H9 (cell line): ENCODE measurements at regions not wholly inside any gene's neighbourhood (a gene's known extent, or its start where the extent isn't known, plus 50 kb on each side); places are given as distances from the start of the nearest gene placed in this dataset.

Source experiments
- DNase-seq: peaks from one replicate; pipeline ENCODE4 v3.0.0-alpha.2; 2017
- H2AFZ ChIP-seq: one replicate; pipeline ENCODE4 v1.6.1; 2013; ENCODE audit warnings: mild to moderate bottlenecking, low read length, control low read depth, moderate library complexity
- H2AK5ac ChIP-seq: 2 replicates; pipeline ENCODE4 v1.6.1; 2013; ENCODE audit warnings: low read length, control low read depth, mixed read lengths; ENCODE audit not compliant: insufficient read length
- H2BK120ac ChIP-seq: one replicate; pipeline ENCODE4 v1.6.1; 2013; ENCODE audit warnings: low read depth, mild to moderate bottlenecking, low read length, control low read depth, inconsistent platforms; ENCODE audit not compliant: poor library complexity, severe bottlenecking
- H2BK12ac ChIP-seq: 2 replicates; pipeline ENCODE4 v1.6.1; 2013; ENCODE audit warnings: low read length, control low read depth, mixed read lengths, low read depth; ENCODE audit not compliant: insufficient read length
- H2BK15ac ChIP-seq: 2 replicates; pipeline ENCODE4 v1.6.1; 2013; ENCODE audit warnings: low read depth, low read length, control low read depth
- H2BK20ac ChIP-seq: one replicate; pipeline ENCODE4 v1.6.1; 2013; ENCODE audit warnings: low read depth, mild to moderate bottlenecking, low read length, control low read depth, inconsistent platforms; ENCODE audit not compliant: poor library complexity, severe bottlenecking
- H2BK5ac ChIP-seq: 2 replicates; pipeline ENCODE4 v1.6.1; 2013; ENCODE audit warnings: low read length, control low read depth, mixed read lengths; ENCODE audit not compliant: insufficient read length
- H3K14ac ChIP-seq: 2 replicates; pipeline ENCODE4 v1.6.1; 2013; ENCODE audit warnings: low read length, control low read depth; ENCODE audit not compliant: insufficient read depth
- H3K18ac ChIP-seq: 2 replicates; pipeline ENCODE4 v1.6.1; 2013; ENCODE audit warnings: low read depth, mild to moderate bottlenecking, mixed read lengths, low read length, control low read depth; ENCODE audit not compliant: insufficient read length
- H3K23ac ChIP-seq: 2 replicates; pipeline ENCODE4 v1.6.1; 2013; ENCODE audit warnings: low read length, control low read depth, mixed read lengths, low read depth; ENCODE audit not compliant: insufficient read length
- H3K23me2 ChIP-seq: 2 replicates; pipeline ENCODE4 v1.6.1; 2013; ENCODE audit warnings: low read depth, mild to moderate bottlenecking, mixed read lengths, low read length, control low read depth; ENCODE audit not compliant: insufficient read length, poor library complexity, severe bottlenecking
- H3K27ac ChIP-seq: 2 replicates; pipeline ENCODE4 v1.5.1; 2013; ENCODE audit warnings: low read length, control low read depth, mixed read lengths, low read depth; ENCODE audit not compliant: insufficient read length
- H3K27me3 ChIP-seq: 2 replicates; pipeline ENCODE4 v1.6.1; 2013; ENCODE audit warnings: low read length, control low read depth, inconsistent platforms; ENCODE audit not compliant: insufficient read depth
- H3K4ac ChIP-seq: 2 replicates; pipeline ENCODE4 v1.6.1; 2013; ENCODE audit warnings: low read depth, mild to moderate bottlenecking, control low read depth, inconsistent platforms, low read length, moderate library complexity
- H3K4me1 ChIP-seq: 2 replicates; pipeline ENCODE4 v1.6.1; 2013; ENCODE audit warnings: low read length, control low read depth, inconsistent platforms; ENCODE audit not compliant: insufficient read depth
- H3K4me2 ChIP-seq: 2 replicates; pipeline ENCODE4 v1.6.1; 2013; ENCODE audit warnings: low read length, control low read depth, mixed read lengths; ENCODE audit not compliant: insufficient read length, insufficient read depth
- H3K56ac ChIP-seq: 2 replicates; pipeline ENCODE4 v1.6.1; 2013; ENCODE audit warnings: low read depth, mild to moderate bottlenecking, mixed read lengths, low read length, control low read depth; ENCODE audit not compliant: insufficient read length
- H3K79me1 ChIP-seq: 2 replicates; pipeline ENCODE4 v1.6.1; 2013; ENCODE audit warnings: low read depth, mild to moderate bottlenecking, moderate library complexity, low read length, control low read depth, inconsistent platforms; ENCODE audit not compliant: insufficient read depth, poor library complexity, severe bottlenecking
- H3K79me2 ChIP-seq: 2 replicates; pipeline ENCODE4 v1.6.1; 2013; ENCODE audit warnings: low read length, control low read depth, inconsistent platforms; ENCODE audit not compliant: insufficient read depth
- H3K9ac ChIP-seq: 2 replicates; pipeline ENCODE4 v1.6.1; 2013; ENCODE audit warnings: low read length, control low read depth, mixed read lengths; ENCODE audit not compliant: insufficient read length; ENCODE audit errors: extremely low read depth
- H3K9me3 ChIP-seq: one replicate; pipeline ENCODE4 v1.6.1; 2013; ENCODE audit warnings: low read depth, low read length, inconsistent platforms; ENCODE audit not compliant: control insufficient read depth
- H3T11ph ChIP-seq: one replicate; pipeline ENCODE4 v1.6.1; 2013; ENCODE audit warnings: mild to moderate bottlenecking, low read length, control low read depth, inconsistent platforms
- H4K20me1 ChIP-seq: one replicate; pipeline ENCODE4 v1.6.1; 2013; ENCODE audit not compliant: control insufficient read depth, insufficient read length, insufficient read depth
- H4K5ac ChIP-seq: 2 replicates; pipeline ENCODE4 v1.6.1; 2013; ENCODE audit warnings: low read depth, mild to moderate bottlenecking, mixed read lengths, low read length, control low read depth; ENCODE audit not compliant: insufficient read length
- H4K8ac ChIP-seq: replicated peaks from 2 replicates; pipeline ENCODE4 v1.6.1; 2013; ENCODE audit warnings: low read length, control low read depth, mixed read lengths, low read depth; ENCODE audit not compliant: insufficient read length
- H4K91ac ChIP-seq: 2 replicates; pipeline ENCODE4 v1.6.1; 2013; ENCODE audit warnings: low read depth, mild to moderate bottlenecking, moderate library complexity, mixed read lengths, low read length, control low read depth; ENCODE audit not compliant: insufficient read length
- H3K27ac Mint-ChIP-seq, 3 experiments: 2 replicates in 2 of 3; 3 replicates in 1 of 3; pipeline ENCODE4 v1.8.0; 2020 to 2021; ENCODE audit warnings: mixed read lengths in 3 of 3, mild to moderate bottlenecking in 1 of 3, moderate library complexity in 1 of 3
- H3K27me3 Mint-ChIP-seq: 2 replicates; pipeline ENCODE4 v1.8.0; 2021; ENCODE audit warnings: low read depth, mild to moderate bottlenecking, moderate library complexity, mixed read lengths
- H3K36me3 Mint-ChIP-seq, 3 experiments: 2 replicates in 2 of 3; 3 replicates in 1 of 3; pipeline ENCODE4 v1.8.0; 2020 to 2021; ENCODE audit warnings: low read depth in 3 of 3, mixed read lengths in 3 of 3; ENCODE audit not compliant: insufficient read depth in 1 of 3
- H3K4me1 Mint-ChIP-seq, 2 experiments: 2 replicates each; pipeline ENCODE4 v1.8.0; 2020; ENCODE audit warnings: mixed read lengths in 2 of 2
- H3K4me3 Mint-ChIP-seq, 2 experiments: 2 replicates in 1 of 2; 3 replicates in 1 of 2; pipeline ENCODE4 v1.8.0; 2020 to 2021; ENCODE audit warnings: mild to moderate bottlenecking in 2 of 2, mixed read lengths in 2 of 2, moderate library complexity in 1 of 2
- H3K9me3 Mint-ChIP-seq, 2 experiments: 2 replicates in 1 of 2; 3 replicates in 1 of 2; pipeline ENCODE4 v1.8.0; 2020; ENCODE audit warnings: mild to moderate bottlenecking in 2 of 2, mixed read lengths in 2 of 2, moderate library complexity in 1 of 2
- WGBS: extraction: QIAGEN DNeasy Blood & Tissue Kit; methylation state at CpG from one replicate; pipeline ENCODE4 v1.1.7; 2013; ENCODE audit warnings: missing lambda C conversion rate, low lambda C conversion rate, mixed read lengths; ENCODE audit not compliant: insufficient read length; ENCODE audit errors: extremely low coverage; 5-methylcytosine and 5-hydroxymethylcytosine counted together
- TF ChIP-seq, protein P1 (sequence below): fragments of 200-600 bp; sonication (generic); conservative IDR thresholded peaks from 3 replicates; pipeline ENCODE4 v1.8.0; 2021; ENCODE audit warnings: antibody characterized with exemption, mild to moderate bottlenecking

DNA sequence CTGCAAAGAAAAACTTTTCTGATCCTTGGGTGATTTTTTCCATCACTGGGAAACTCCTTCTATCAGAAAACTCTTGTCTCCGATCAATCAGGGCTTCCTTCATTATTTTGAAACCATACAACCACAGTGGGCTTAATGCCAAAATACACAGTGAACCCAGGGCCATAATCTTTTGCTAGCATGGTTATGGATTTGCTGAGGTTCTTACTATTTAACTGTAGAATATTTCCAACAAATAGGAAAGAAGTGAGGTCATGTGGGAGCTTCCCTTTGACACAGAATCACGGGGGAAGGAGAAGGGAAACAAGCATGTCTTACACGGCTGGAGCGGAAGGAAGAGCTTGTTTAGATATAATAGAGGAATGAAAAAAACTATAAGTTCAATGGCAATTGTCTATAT lies 1241.7 kb downstream of the REEP3 start:
- no peaks in the 10 kb centered on the region for H3K36me3 Mint-ChIP-seq
- Histone ChIP-seq H2AFZ (no peak overlapping the region), H3K18ac (no peak overlapping the region), H3T11ph (no peak overlapping the region), H3K4me1 (no peaks in the 10 kb centered on the region), H3K79me1 (no peaks in the 10 kb centered on the region), H3K9me3 (no peaks in the 10 kb centered on the region), H3K23me2 (no peaks in the 10 kb centered on the region), H2BK120ac (no peak overlapping the region), H3K27me3 (no peaks in the 10 kb centered on the region), H2BK5ac (no peak overlapping the region), H4K5ac (no peak overlapping the region), H2BK20ac (no peak overlapping the region), H4K8ac (no peak overlapping the region), H3K27ac (no peak overlapping the region), H3K14ac (no peak overlapping the region), H3K23ac (no peak overlapping the region), H3K79me2 (no peaks in the 10 kb centered on the region), H3K56ac (no peak overlapping the region), H3K9ac (no peak overlapping the region), H2AK5ac (no peak overlapping the region), H4K91ac (no peak overlapping the region), H4K20me1 (no peaks in the 10 kb centered on the region), H2BK12ac (no peak overlapping the region), H3K4me2 (no peak overlapping the region), H2BK15ac (no peak overlapping the region), H3K4ac (no peak overlapping the region)
- TF ChIP-seq, protein P1, sequence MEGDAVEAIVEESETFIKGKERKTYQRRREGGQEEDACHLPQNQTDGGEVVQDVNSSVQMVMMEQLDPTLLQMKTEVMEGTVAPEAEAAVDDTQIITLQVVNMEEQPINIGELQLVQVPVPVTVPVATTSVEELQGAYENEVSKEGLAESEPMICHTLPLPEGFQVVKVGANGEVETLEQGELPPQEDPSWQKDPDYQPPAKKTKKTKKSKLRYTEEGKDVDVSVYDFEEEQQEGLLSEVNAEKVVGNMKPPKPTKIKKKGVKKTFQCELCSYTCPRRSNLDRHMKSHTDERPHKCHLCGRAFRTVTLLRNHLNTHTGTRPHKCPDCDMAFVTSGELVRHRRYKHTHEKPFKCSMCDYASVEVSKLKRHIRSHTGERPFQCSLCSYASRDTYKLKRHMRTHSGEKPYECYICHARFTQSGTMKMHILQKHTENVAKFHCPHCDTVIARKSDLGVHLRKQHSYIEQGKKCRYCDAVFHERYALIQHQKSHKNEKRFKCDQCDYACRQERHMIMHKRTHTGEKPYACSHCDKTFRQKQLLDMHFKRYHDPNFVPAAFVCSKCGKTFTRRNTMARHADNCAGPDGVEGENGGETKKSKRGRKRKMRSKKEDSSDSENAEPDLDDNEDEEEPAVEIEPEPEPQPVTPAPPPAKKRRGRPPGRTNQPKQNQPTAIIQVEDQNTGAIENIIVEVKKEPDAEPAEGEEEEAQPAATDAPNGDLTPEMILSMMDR: no peak
- no CpG with 5 or more reads among the region's 4 CpGs for WGBS
- H3K27ac Mint-ChIP-seq: no peak overlapping the region
- H3K4me3 Mint-ChIP-seq: no peak overlapping the region
- no peak for DNase-seq
- H3K4me1 Mint-ChIP-seq: no peaks in the 10 kb centered on the region; a peak in 1 of 4 replicates
- H3K27me3 Mint-ChIP-seq: no peaks in the 10 kb centered on the region
- no peaks in the 10 kb centered on the region for H3K9me3 Mint-ChIP-seq
